ENCODE measurements at regions not wholly inside any gene's neighbourhood (a gene's known extent, or its start where the extent isn't known, plus 50 kb on each side); places are given as distances from the start of the nearest gene placed in this dataset.

DNA sequence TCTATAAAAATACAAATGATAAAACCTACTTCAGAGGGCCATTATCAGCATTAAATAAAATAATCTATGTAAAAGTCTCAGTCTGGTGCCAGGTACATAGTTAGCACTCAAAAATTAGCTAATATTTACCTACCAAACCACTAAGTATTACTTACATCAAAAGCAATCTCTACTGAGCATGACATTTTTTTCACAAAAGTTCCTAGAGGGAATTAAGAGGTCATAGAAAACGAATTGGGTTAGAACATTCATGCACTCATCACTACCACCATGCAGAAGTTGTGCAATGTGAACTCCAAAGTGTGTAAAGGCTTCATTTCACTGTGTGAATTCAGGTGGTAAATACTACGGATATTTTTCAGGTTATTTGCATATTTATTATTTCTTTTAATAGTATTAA is 209.5 kb upstream of the FGF13 start:
- TF ChIP-seq, protein P1, sequence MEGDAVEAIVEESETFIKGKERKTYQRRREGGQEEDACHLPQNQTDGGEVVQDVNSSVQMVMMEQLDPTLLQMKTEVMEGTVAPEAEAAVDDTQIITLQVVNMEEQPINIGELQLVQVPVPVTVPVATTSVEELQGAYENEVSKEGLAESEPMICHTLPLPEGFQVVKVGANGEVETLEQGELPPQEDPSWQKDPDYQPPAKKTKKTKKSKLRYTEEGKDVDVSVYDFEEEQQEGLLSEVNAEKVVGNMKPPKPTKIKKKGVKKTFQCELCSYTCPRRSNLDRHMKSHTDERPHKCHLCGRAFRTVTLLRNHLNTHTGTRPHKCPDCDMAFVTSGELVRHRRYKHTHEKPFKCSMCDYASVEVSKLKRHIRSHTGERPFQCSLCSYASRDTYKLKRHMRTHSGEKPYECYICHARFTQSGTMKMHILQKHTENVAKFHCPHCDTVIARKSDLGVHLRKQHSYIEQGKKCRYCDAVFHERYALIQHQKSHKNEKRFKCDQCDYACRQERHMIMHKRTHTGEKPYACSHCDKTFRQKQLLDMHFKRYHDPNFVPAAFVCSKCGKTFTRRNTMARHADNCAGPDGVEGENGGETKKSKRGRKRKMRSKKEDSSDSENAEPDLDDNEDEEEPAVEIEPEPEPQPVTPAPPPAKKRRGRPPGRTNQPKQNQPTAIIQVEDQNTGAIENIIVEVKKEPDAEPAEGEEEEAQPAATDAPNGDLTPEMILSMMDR (IDR thresholded peaks at IDR 0.05) = no peak
- TF ChIP-seq EP300 (IDR thresholded peaks at IDR 0.05) (no peak), POLR2AphosphoS5 (IDR thresholded peaks at IDR 0.05) (no peak), POLR2A (IDR thresholded peaks at IDR 0.05) (no peak)
